Immature natural killer cell (primary cell): ENCODE measurements at regions not wholly inside any gene's neighbourhood (a gene's known extent, or its start where the extent isn't known, plus 50 kb on each side); places are given as distances from the start of the nearest gene placed in this dataset.

ENCODE experiments used
- DNase-seq, 3 donors: peaks; one replicate each; pipeline ENCODE4 v3.0.0; 2022; ENCODE audit warnings: mixed read lengths in 1 of 3
- H3K27ac Mint-ChIP-seq, 6 donors: one replicate each; pipeline ENCODE4 v1.8.0; 2020; ENCODE audit warnings: mixed read lengths in 6 of 6, mild to moderate bottlenecking in 5 of 6, inconsistent platforms in 4 of 6, moderate library complexity in 3 of 6
- H3K27me3 Mint-ChIP-seq, 3 donors: one replicate each; pipeline ENCODE4 v1.8.0; 2020 to 2021; ENCODE audit warnings: low read depth in 3 of 3, mild to moderate bottlenecking in 3 of 3, mixed read lengths in 3 of 3, moderate library complexity in 3 of 3, inconsistent platforms in 1 of 3
- H3K36me3 Mint-ChIP-seq, 3 donors: one replicate each; pipeline ENCODE4 v1.8.0; 2020; ENCODE audit warnings: mixed read lengths in 3 of 3, inconsistent platforms in 2 of 3, mild to moderate bottlenecking in 2 of 3
- H3K4me1 Mint-ChIP-seq, 2 donors: one replicate each; pipeline ENCODE4 v1.8.0; 2020; ENCODE audit warnings: inconsistent platforms in 2 of 2, mild to moderate bottlenecking in 2 of 2, mixed read lengths in 2 of 2, moderate library complexity in 1 of 2
- H3K4me3 Mint-ChIP-seq, 5 donors: one replicate each; pipeline ENCODE4 v1.8.0; 2020; ENCODE audit warnings: mild to moderate bottlenecking in 5 of 5, mixed read lengths in 5 of 5, inconsistent platforms in 3 of 5, moderate library complexity in 3 of 5
- H3K9me3 Mint-ChIP-seq, 6 donors: one replicate each; pipeline ENCODE4 v1.8.0; 2020; ENCODE audit warnings: mild to moderate bottlenecking in 6 of 6, mixed read lengths in 6 of 6, inconsistent platforms in 4 of 6, moderate library complexity in 3 of 6

DNA sequence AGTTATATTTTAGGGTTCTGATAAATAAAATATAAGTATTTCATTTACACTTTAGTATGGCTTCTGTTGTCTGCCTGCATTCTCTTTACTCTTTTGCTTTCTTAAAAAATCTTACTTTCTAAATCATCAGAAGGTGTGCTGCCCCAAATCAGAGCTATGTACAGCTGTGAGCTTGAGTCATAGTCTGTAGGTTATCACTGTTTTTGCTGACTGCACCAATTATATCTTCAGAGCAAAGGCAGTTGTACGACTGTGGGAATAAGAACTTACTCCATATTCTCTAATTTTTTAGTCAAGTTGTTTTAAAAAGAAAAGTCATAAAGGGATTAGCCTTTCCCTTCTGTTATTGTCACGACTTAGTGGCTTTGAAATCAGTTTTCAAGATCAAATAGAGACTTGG is 1649.0 kb downstream of the HACE1 start:
- Mint-ChIP-seq H3K36me3 (peaks cover 0 to 4% (median 0%) of the 10 kb centered on the region in 3 donors), H3K4me1 (no peaks in the 10 kb centered on the region), H3K4me3 (no peak overlapping the region), H3K9me3 (peaks cover 3 to 14% (median 6%) of the 10 kb centered on the region in 6 donors), H3K27me3 (peaks cover 0 to under 1% (median 0%) of the 10 kb centered on the region in 3 donors), H3K27ac (no peak overlapping the region)
- DNase-seq = no peak

DNA sequence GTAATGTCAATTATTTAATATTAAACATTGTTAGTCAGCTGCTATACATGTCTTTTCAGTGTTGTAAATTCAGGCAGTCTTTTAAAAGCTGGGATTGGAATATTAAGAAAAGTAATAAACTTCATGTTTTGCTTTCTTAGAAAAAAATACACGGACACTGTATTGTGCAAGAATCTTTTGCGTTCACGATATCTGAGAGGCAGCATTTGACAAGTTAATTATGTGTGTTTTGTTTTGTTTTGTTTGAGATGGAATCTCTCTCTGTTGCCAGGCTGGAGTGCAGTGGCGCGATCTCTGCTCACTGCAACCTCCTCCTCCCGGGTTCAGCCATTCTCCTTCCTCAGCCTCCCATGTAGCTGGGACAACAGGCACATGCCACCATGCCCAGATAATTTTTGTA is 1661.3 kb downstream of the HACE1 start:
- peaks cover 3 to 31% (median 21%) of the 10 kb centered on the region in 6 donors for H3K9me3 Mint-ChIP-seq
- no peak overlapping the region for H3K4me3 Mint-ChIP-seq
- no peak overlapping the region for H3K27ac Mint-ChIP-seq
- no peaks in the 10 kb centered on the region for H3K36me3 Mint-ChIP-seq
- H3K4me1 Mint-ChIP-seq = no peaks in the 10 kb centered on the region
- no peak for DNase-seq
- H3K27me3 Mint-ChIP-seq = no peaks in the 10 kb centered on the region

DNA sequence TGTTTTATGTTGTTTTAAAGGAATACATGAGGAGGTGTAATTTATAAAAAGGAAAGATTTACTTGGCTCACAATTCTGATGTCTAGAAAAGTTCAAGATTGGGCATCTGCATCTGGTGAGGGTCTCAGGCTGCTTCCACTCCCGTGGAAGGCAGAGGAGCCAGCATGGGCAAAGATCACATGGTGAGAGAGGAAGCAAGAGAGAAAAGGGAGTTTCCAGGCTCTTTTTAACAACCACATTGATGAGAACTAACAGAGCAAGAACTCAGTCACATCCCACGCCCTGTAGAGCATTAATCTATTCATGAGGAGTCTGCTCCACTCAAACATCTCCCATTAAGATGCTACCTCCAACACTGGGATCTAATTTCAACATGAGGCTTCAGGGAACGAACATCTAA is 1666.3 kb downstream of the HACE1 start:
- Mint-ChIP-seq H3K27ac (no peak overlapping the region), H3K4me3 (no peak overlapping the region), H3K27me3 (peaks cover 0 to 2% (median 0%) of the 10 kb centered on the region in 3 donors), H3K36me3 (no peaks in the 10 kb centered on the region), H3K4me1 (no peaks in the 10 kb centered on the region), H3K9me3 (peaks cover 2 to 18% (median 13%) of the 10 kb centered on the region in 6 donors)
- DNase-seq = no peak

DNA sequence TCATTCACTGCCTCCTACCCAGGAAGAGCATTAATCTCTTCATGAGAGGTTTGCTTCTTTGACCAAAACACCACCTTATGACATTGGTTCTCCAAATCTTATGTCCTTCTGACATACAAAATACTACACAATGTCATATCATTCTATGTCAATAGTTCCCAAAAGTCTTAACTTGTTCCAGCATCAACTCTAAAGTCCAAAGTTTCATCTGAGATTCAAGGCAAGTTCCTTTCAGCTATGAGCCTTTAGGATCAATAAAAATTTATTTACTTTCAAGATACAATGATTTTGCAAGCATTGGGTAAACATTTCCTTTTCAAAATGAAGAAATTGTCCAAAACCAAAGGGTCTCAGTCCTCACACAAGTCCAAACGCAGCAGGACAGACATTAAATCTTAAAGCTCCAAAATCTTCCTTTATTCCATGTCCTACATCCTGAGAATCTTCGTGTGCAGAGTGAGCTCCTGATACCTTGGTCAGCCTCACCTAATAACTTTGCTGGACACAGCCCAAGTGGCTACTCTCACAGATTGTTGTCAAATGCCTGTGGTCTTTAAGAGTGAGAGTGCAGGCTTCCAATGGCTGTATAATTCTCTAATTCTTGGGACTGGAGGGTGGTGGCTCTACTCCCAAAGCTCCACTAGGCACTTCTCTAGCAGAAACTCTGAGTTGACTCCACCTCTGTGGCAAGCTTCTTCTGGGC is 1668.2 kb downstream of the HACE1 start:
- Mint-ChIP-seq H3K9me3 (peaks cover 2 to 12% (median 11%) of the 10 kb centered on the region in 6 donors), H3K4me1 (no peaks in the 10 kb centered on the region), H3K27me3 (peaks cover 0 to 2% (median 0%) of the 10 kb centered on the region in 3 donors), H3K4me3 (no peak overlapping the region), H3K27ac (no peak overlapping the region), H3K36me3 (no peaks in the 10 kb centered on the region)
- no peak for DNase-seq

DNA sequence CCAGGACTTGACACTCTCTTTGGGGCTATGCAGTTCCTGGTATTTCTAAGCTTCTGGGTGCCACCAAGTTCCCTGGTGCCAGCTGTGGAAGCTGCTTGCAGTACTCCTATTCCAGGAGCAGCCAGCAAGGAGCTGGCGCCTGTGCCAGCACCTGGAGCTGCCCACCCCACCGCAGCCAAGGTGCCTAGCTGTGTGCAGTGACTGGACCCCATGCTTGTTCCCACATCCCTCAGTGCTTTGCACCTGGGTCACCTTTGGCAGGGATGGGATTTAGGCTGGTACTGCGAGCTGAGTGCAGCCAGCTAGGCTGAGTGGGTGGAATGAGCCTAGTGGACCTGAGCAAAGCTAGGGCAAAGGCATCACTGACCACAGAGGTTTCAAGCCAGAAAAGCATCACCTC is 1674.9 kb downstream of the HACE1 start:
- no peak for DNase-seq
- no peak overlapping the region for H3K27ac Mint-ChIP-seq
- H3K9me3 Mint-ChIP-seq = peaks cover 5 to 23% (median 10%) of the 10 kb centered on the region in 6 donors
- H3K36me3 Mint-ChIP-seq = no peaks in the 10 kb centered on the region
- H3K27me3 Mint-ChIP-seq = peaks cover 0 to 2% (median 0%) of the 10 kb centered on the region in 3 donors
- H3K4me3 Mint-ChIP-seq = no peak overlapping the region
- H3K4me1 Mint-ChIP-seq = no peaks in the 10 kb centered on the region

DNA sequence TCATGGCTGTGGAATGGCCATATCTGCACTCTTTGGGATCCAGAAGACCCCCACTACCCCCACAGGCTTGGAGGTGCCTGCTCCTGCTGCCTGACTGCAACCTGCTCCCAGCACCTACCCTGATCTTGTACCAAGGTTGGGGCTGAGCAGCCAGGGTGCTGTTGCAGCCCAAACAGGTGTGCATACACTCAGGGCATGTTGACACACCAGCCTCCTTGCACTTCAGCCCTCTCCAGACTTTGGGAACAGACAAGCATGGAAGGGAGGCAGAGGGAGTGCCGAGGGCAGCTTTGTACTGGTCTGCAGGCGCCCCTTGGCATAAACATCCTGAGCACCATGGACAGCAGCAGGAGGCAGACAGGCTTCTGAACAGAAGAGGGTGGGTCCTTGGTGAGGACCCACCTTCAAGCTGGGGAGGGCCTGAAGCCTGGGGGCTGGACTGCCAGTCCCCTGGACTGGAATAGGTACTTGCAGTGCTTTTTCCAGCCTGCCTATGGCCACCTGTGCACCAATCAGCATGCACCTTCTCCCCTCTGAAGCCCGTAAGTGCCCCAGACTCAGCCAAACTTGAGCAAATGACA is 1675.8 kb downstream of the HACE1 start:
- Mint-ChIP-seq H3K27me3 (peaks cover 0 to 2% (median 0%) of the 10 kb centered on the region in 3 donors), H3K36me3 (no peaks in the 10 kb centered on the region), H3K27ac (no peak overlapping the region), H3K4me1 (no peaks in the 10 kb centered on the region), H3K9me3 (peaks cover 5 to 31% (median 10%) of the 10 kb centered on the region in 6 donors), H3K4me3 (no peak overlapping the region)
- DNase-seq = no peak

DNA sequence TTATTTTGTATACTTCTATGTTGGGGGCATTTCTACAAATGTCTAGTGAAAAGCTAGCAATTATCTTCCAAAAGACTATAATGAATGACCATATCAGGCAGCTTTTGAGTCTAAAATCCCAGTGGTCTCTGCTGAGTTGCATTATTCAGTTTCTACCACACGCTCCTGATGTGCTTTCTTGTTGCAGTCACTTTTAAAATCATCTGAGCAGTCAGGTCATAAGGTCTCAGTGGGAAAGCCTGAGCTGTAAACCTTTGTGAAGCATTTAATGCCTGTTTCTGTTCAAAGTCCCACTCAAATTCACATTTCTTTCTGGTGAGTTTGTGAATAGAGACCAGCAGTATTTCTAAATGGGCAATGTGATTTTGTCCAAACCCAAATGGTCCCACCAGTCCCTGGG is 1681.5 kb downstream of the HACE1 start:
- Mint-ChIP-seq H3K27ac (no peak overlapping the region), H3K36me3 (no peaks in the 10 kb centered on the region), H3K4me1 (no peaks in the 10 kb centered on the region), H3K27me3 (no peaks in the 10 kb centered on the region), H3K9me3 (peaks cover 4 to 45% (median 24%) of the 10 kb centered on the region in 6 donors), H3K4me3 (no peak overlapping the region)
- DNase-seq = no peak

DNA sequence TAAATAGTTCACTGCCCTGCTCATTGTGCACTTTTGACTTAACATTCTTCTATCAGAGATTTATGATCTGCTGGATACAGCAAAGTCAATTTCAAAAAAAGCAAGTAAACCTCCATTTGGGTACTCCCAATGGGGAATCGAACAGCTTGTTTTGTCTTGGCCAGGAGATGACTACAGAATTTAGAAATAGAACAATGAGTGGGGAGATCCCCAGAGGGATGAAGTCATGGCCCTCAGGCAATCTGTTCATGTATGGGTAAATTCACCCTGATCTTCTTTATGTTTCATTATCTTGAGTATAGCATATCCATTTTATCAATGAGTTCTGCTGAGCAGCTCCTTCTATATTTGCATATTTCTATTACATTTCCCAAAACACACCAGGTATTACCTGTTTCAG is 1681.9 kb downstream of the HACE1 start:
- no peaks in the 10 kb centered on the region for H3K36me3 Mint-ChIP-seq
- no peaks in the 10 kb centered on the region for H3K4me1 Mint-ChIP-seq
- DNase-seq = no peak
- H3K27me3 Mint-ChIP-seq = no peaks in the 10 kb centered on the region
- peaks cover 0 to 41% (median 21%) of the 10 kb centered on the region in 6 donors for H3K9me3 Mint-ChIP-seq
- H3K27ac Mint-ChIP-seq = no peak overlapping the region
- no peak overlapping the region for H3K4me3 Mint-ChIP-seq

DNA sequence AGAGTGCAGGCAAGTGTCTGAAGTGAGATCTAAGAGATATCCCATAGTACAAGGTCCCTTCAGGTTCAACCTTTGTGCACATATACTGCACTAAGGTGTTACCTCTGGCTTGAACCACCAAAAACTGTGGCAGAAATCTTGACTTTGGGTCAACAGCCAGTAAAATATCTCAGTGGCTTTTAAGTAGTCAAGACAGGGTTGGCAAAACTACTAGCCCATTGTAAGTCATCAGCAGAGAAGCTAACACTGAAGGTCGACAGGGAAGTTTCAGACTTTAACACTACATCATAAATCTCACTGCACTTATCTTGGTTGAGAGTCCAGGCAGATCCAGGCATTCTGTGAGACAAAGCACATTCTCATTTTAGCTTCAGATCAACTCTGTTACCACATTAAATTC is 1684.7 kb downstream of the HACE1 start:
- no peaks in the 10 kb centered on the region for H3K27me3 Mint-ChIP-seq
- no peak for DNase-seq
- H3K9me3 Mint-ChIP-seq = peaks cover 0 to 38% (median 21%) of the 10 kb centered on the region in 6 donors
- no peak overlapping the region for H3K27ac Mint-ChIP-seq
- no peak overlapping the region for H3K4me3 Mint-ChIP-seq
- no peaks in the 10 kb centered on the region for H3K36me3 Mint-ChIP-seq
- H3K4me1 Mint-ChIP-seq = no peaks in the 10 kb centered on the region

DNA sequence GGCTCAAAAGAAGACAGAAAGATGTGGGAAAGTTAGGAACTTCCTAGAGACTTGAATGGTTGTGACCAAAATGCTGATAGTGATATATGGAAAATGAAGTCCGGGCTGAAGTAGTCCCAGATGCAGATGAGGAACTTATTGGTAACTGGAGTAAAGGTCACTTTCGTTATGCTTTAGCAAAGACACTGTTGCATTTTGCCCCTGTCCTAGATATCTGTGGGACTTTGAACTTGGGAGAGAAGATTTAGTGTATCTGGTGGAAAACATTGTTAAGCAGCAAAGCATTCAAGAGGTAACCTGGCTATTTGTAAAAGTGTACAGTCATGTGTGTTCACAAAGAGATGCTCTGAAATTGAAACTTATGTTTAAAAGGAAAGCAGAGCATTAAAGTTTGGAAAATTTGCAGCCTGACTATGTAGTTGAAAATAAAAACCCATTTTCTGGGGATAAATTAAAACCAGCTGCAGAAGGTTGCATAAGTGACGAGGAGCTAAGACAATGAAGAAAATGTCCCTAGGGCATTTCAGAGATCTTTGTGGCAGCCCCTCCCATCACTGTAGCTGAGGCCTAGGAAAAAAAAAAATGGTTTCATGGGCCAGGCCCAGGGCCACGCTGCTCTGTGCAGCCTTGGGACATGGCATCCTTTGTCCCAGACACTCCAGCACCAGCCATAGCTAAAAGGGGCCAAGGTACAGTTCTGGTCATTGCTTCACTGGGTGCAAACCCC is 1692.2 kb downstream of the HACE1 start:
- H3K27me3 Mint-ChIP-seq = peaks cover 0 to 7% (median 2%) of the 10 kb centered on the region in 3 donors
- no peak overlapping the region for H3K4me3 Mint-ChIP-seq
- DNase-seq = no peak
- H3K4me1 Mint-ChIP-seq = no peaks in the 10 kb centered on the region
- no peaks in the 10 kb centered on the region for H3K36me3 Mint-ChIP-seq
- H3K27ac Mint-ChIP-seq = no peak overlapping the region
- H3K9me3 Mint-ChIP-seq = peaks cover 1 to 36% (median 20%) of the 10 kb centered on the region in 6 donors

DNA sequence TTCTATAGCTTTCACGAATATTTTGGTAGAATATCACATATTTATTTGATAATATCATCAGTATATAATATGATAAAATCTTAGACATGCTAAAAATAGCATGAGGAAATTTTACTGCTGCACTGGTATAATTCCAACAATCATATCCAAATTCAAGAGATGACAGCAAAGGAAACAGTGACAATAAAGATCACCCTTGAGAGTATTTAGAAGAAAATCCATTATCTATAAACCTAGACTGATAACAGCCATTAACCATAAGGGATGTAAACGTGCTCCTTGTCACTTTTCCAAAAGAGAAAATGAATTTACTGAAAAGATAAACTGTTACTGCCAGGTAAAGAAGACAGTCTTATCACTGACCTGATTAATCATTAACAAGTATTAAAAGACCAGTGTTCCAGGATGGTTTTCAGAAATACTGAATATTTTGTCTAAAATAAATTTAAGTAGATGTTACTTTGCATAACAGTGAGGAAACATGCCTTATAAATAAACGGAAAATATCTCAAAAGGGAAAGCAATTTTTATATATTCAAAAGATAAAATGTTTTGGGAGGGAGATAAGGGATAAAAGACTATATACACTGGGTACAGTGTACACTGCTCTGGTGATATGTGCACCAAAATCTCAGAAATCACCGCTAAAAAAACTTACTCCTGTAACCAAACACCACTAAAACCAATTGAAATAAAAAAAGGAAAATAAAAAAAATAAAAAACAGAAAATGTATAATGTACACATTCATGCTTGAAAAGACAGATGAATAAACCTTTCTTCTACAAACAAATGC is 1704.7 kb downstream of the HACE1 start:
- no peaks in the 10 kb centered on the region for H3K4me1 Mint-ChIP-seq
- no peaks in the 10 kb centered on the region for H3K36me3 Mint-ChIP-seq
- no peak for DNase-seq
- H3K27me3 Mint-ChIP-seq = no peaks in the 10 kb centered on the region
- H3K27ac Mint-ChIP-seq = no peak overlapping the region
- peaks cover 3 to 13% (median 7%) of the 10 kb centered on the region in 6 donors for H3K9me3 Mint-ChIP-seq
- no peak overlapping the region for H3K4me3 Mint-ChIP-seq

DNA sequence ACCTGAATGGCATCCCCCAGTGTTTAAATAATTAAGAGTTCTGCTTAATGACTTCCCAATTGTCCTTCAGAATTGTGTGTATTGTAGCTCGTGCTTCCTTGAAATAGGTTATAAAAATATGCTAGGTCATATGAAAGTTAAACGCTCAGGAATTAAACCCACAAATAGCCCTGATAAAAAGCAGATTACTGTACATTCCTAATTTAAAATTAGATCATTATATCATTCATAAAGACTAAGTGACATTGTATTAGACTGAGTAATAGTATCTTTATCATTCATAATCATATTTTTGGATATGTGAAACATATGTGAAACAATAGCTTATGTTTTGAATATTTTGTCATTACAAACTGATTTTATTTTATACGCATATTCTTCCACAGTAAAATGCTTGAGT is 1706.7 kb downstream of the HACE1 start:
- Mint-ChIP-seq H3K27me3 (no peaks in the 10 kb centered on the region), H3K27ac (no peak overlapping the region), H3K4me1 (no peaks in the 10 kb centered on the region), H3K36me3 (no peaks in the 10 kb centered on the region), H3K9me3 (peaks cover 3 to 14% (median 7%) of the 10 kb centered on the region in 6 donors), H3K4me3 (no peak overlapping the region)
- no peak for DNase-seq

DNA sequence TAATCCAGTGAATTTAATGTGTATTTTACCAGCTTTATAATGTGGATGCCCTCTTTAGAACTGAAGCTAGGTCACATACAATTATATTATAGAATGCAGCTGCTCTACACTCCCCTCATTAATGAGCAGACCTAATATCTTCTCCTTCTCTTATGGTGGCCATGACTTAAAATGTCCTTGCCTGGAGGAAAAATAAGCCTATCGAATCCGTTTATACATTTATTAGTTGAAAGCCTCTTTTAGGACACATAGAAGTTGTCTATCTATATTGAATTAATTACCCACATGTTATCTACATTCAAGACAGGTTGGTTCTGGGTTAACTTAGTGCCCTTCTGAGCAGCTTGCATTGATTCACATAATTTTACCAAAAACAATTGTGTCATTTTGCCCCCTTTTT is 1716.8 kb downstream of the HACE1 start:
- peaks cover 0 to 2% (median 0%) of the 10 kb centered on the region in 3 donors for H3K27me3 Mint-ChIP-seq
- no peak overlapping the region for H3K4me3 Mint-ChIP-seq
- H3K4me1 Mint-ChIP-seq = no peaks in the 10 kb centered on the region
- H3K9me3 Mint-ChIP-seq = peaks cover 0 to 21% (median 3%) of the 10 kb centered on the region in 6 donors
- no peak overlapping the region for H3K27ac Mint-ChIP-seq
- H3K36me3 Mint-ChIP-seq = no peaks in the 10 kb centered on the region
- no peak for DNase-seq
